ENCODE measurements at regions not wholly inside any gene's neighbourhood (a gene's known extent, or its start where the extent isn't known, plus 50 kb on each side); places are given as distances from the start of the nearest gene placed in this dataset.

GRCh38 chr19:32168111-32168510 lies 177.3 kb upstream of the ZNF507 start:
- TF ChIP-seq CTCF (IDR thresholded peaks at IDR 0.05) = no peak
- TF ChIP-seq FOXM1 (IDR thresholded peaks at IDR 0.05; ENCODE audit: low read depth) = no peak
- TF ChIP-seq TAF1 (IDR thresholded peaks at IDR 0.05; ENCODE audit: borderline replicate concordance, low read depth, low read length) = no peak
- no peak for TF ChIP-seq POLR2AphosphoS5 (IDR thresholded peaks at IDR 0.05; ENCODE audit: low read depth, low read length)
- no peak for TF ChIP-seq REST (IDR thresholded peaks at IDR 0.05; ENCODE audit: low read depth, low read length)
- TF ChIP-seq TEAD4 (IDR thresholded peaks at IDR 0.05; ENCODE audit: borderline replicate concordance, insufficient read depth) = no peak
- TF ChIP-seq ZBTB33 (IDR thresholded peaks at IDR 0.05; ENCODE audit: borderline replicate concordance, low read depth) = no peak
- TF ChIP-seq USF2 (IDR thresholded peaks at IDR 0.05; ENCODE audit: borderline replicate concordance, low read depth, low read length) = no peak
- TF ChIP-seq RAD21 (IDR thresholded peaks at IDR 0.05; ENCODE audit: low read length) = no peak
- TF ChIP-seq MEF2A (IDR thresholded peaks at IDR 0.05; ENCODE audit: borderline replicate concordance, low read depth) = no peak
- TF ChIP-seq USF1 (IDR thresholded peaks at IDR 0.05; ENCODE audit: borderline replicate concordance, low read depth) = no peak
- TF ChIP-seq JUND (IDR thresholded peaks at IDR 0.05) = no peak

Data from SK-N-SH (cell line).